ENCODE measurements at regions not wholly inside any gene's neighbourhood (a gene's known extent, or its start where the extent isn't known, plus 50 kb on each side); places are given as distances from the start of the nearest gene placed in this dataset.

DNA sequence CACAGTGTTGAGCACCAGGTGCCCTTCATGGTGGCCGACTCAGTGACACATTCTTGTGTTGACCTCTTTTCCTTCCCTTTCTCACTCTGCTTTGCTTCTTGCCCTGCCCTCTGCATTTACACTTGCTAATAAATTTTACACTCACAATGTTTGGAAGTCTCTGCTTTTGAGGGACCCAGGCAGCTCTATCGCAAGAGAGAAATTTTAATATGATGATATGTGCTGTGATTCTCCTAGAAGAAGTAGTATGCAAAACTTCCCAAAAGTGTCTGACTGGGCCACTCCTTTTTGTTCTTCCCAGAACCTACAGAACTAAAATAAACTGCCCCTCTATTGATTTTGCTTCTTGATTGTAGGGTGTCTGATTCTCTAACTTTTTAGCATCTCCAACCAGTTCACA is 135.0 kb downstream of the IRS1 start:
- TF ChIP-seq POLR2A (IDR thresholded peaks at IDR 0.05; ENCODE audit: low read depth, low read length) (no peak), POLR2AphosphoS5 (IDR thresholded peaks at IDR 0.05; ENCODE audit: low read depth, low read length) (no peak), POU2F2 (IDR thresholded peaks at IDR 0.05; ENCODE audit: low read depth, low read length) (no peak)
